HCT116 (cell line): ENCODE measurements at regions not wholly inside any gene's neighbourhood (a gene's known extent, or its start where the extent isn't known, plus 50 kb on each side); places are given as distances from the start of the nearest gene placed in this dataset.

Experiments
- EGR1 ChIP-seq: IDR thresholded peaks from 2 replicates; pipeline ENCODE4 v1.6.1; 2012; ENCODE audit warnings: low read depth
- EZH2 ChIP-seq: fragments of 200-600 bp; sonication (generic); IDR thresholded peaks from 2 replicates; pipeline ENCODE4 v1.6.1; 2017; ENCODE audit warnings: antibody characterized with exemption, mixed run types
- FOSL1 ChIP-seq: IDR thresholded peaks from 2 replicates; pipeline ENCODE4 v1.6.1; 2012; ENCODE audit warnings: low read depth
- JUND ChIP-seq: IDR thresholded peaks from 2 replicates; pipeline ENCODE4 v1.6.1; 2012
- POLR2A ChIP-seq: IDR thresholded peaks from 2 replicates; pipeline ENCODE4 v1.7.0; 2011; ENCODE audit warnings: borderline replicate concordance; ENCODE audit not compliant: insufficient read depth, insufficient read length; ENCODE audit errors: extremely low read depth
- POLR2AphosphoS5 ChIP-seq: IDR thresholded peaks from 2 replicates; pipeline ENCODE4 v1.6.1; 2011; ENCODE audit warnings: mild to moderate bottlenecking, low read depth, low read length, moderate library complexity
- RAD21 ChIP-seq: IDR thresholded peaks from 2 replicates; pipeline ENCODE4 v1.6.1; 2012; ENCODE audit warnings: low read depth, mild to moderate bottlenecking
- SIN3A ChIP-seq: IDR thresholded peaks from 2 replicates; pipeline ENCODE4 v1.6.1; 2012; ENCODE audit warnings: low read depth
- YY1 ChIP-seq: IDR thresholded peaks from 2 replicates; pipeline ENCODE4 v1.6.1; 2011; ENCODE audit warnings: low read length, low read depth, moderate library complexity, mild to moderate bottlenecking; ENCODE audit not compliant: insufficient replicate concordance; ENCODE audit errors: extremely low read depth
- ZFX ChIP-seq: fragments of 450-650 bp; IDR thresholded peaks from 2 replicates; pipeline ENCODE4 v1.6.1; 2017
- TF ChIP-seq, protein P1 (sequence below), 3 experiments: fragments of 200-600 bp in 1 of 3; sonication (generic) in 1 of 3; IDR thresholded peaks in 2 of 3; conservative IDR thresholded peaks in 1 of 3; 2 replicates each; pipeline ENCODE4 v1.5.1; 2012 to 2017; ENCODE audit warnings: low read depth in 2 of 3, low read length in 2 of 3, antibody characterized with exemption in 1 of 3, borderline replicate concordance in 1 of 3, control low read depth in 1 of 3, mild to moderate bottlenecking in 1 of 3, mixed read lengths in 1 of 3, mixed run types in 1 of 3, moderate library complexity in 1 of 3; ENCODE audit not compliant: insufficient read depth in 1 of 3
- TF ChIP-seq, protein P2 (sequence below): IDR thresholded peaks from 2 replicates; pipeline ENCODE4 v1.6.1; 2012
- TF ChIP-seq, protein P3 (sequence below): IDR thresholded peaks from 2 replicates; pipeline ENCODE4 v1.6.1; 2011; ENCODE audit warnings: mild to moderate bottlenecking, low read length, moderate library complexity; ENCODE audit not compliant: insufficient replicate concordance; ENCODE audit errors: extremely low read depth
- TF ChIP-seq, protein P4 (sequence below): IDR thresholded peaks from 2 replicates; pipeline ENCODE4 v1.6.1; 2012; ENCODE audit warnings: low read depth

DNA sequence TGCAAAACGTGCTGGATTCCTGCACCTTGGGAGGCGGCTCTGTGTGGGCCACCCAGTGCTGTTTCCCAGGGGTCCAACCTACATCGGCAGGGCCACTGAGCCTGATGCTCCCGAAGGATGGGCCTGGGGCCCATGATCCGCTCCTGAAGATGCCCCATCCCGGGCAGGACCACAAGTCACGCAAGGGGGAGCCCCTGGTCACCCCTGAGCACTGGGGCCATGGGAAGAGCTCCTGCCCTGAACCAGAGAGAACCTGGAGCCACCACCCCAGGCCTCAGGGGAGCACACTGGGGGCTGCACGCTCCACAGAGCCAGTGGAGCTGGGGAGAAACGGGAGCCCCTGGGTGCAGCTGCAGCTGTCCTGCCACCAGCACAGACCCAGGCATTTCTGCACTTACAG lies 124.6 kb upstream of the SFSWAP start:
- TF ChIP-seq, protein P1, sequence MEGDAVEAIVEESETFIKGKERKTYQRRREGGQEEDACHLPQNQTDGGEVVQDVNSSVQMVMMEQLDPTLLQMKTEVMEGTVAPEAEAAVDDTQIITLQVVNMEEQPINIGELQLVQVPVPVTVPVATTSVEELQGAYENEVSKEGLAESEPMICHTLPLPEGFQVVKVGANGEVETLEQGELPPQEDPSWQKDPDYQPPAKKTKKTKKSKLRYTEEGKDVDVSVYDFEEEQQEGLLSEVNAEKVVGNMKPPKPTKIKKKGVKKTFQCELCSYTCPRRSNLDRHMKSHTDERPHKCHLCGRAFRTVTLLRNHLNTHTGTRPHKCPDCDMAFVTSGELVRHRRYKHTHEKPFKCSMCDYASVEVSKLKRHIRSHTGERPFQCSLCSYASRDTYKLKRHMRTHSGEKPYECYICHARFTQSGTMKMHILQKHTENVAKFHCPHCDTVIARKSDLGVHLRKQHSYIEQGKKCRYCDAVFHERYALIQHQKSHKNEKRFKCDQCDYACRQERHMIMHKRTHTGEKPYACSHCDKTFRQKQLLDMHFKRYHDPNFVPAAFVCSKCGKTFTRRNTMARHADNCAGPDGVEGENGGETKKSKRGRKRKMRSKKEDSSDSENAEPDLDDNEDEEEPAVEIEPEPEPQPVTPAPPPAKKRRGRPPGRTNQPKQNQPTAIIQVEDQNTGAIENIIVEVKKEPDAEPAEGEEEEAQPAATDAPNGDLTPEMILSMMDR (IDR thresholded peaks at IDR 0.05 in 2 of 3, conservative IDR thresholded peaks at IDR 0.05 in 1 of 3; ENCODE audit: borderline replicate concordance in 1 of 3, insufficient read depth in 1 of 3, low read depth in 2 of 3, low read length in 2 of 3): no peak
- TF ChIP-seq POLR2A (no peak), RAD21 (no peak), EZH2 (no peak), JUND (no peak), EGR1 (no peak), ZFX (no peak), POLR2AphosphoS5 (no peak), YY1 (no peak), FOSL1 (no peak), SIN3A (no peak)
- TF ChIP-seq, protein P2, sequence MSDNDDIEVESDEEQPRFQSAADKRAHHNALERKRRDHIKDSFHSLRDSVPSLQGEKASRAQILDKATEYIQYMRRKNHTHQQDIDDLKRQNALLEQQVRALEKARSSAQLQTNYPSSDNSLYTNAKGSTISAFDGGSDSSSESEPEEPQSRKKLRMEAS: no peak
- TF ChIP-seq, protein P3, sequence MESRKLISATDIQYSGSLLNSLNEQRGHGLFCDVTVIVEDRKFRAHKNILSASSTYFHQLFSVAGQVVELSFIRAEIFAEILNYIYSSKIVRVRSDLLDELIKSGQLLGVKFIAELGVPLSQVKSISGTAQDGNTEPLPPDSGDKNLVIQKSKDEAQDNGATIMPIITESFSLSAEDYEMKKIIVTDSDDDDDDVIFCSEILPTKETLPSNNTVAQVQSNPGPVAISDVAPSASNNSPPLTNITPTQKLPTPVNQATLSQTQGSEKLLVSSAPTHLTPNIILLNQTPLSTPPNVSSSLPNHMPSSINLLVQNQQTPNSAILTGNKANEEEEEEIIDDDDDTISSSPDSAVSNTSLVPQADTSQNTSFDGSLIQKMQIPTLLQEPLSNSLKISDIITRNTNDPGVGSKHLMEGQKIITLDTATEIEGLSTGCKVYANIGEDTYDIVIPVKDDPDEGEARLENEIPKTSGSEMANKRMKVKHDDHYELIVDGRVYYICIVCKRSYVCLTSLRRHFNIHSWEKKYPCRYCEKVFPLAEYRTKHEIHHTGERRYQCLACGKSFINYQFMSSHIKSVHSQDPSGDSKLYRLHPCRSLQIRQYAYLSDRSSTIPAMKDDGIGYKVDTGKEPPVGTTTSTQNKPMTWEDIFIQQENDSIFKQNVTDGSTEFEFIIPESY: no peak
- TF ChIP-seq, protein P4, sequence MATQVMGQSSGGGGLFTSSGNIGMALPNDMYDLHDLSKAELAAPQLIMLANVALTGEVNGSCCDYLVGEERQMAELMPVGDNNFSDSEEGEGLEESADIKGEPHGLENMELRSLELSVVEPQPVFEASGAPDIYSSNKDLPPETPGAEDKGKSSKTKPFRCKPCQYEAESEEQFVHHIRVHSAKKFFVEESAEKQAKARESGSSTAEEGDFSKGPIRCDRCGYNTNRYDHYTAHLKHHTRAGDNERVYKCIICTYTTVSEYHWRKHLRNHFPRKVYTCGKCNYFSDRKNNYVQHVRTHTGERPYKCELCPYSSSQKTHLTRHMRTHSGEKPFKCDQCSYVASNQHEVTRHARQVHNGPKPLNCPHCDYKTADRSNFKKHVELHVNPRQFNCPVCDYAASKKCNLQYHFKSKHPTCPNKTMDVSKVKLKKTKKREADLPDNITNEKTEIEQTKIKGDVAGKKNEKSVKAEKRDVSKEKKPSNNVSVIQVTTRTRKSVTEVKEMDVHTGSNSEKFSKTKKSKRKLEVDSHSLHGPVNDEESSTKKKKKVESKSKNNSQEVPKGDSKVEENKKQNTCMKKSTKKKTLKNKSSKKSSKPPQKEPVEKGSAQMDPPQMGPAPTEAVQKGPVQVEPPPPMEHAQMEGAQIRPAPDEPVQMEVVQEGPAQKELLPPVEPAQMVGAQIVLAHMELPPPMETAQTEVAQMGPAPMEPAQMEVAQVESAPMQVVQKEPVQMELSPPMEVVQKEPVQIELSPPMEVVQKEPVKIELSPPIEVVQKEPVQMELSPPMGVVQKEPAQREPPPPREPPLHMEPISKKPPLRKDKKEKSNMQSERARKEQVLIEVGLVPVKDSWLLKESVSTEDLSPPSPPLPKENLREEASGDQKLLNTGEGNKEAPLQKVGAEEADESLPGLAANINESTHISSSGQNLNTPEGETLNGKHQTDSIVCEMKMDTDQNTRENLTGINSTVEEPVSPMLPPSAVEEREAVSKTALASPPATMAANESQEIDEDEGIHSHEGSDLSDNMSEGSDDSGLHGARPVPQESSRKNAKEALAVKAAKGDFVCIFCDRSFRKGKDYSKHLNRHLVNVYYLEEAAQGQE: no peak
